ENCODE measurements at regions not wholly inside any gene's neighbourhood (a gene's known extent, or its start where the extent isn't known, plus 50 kb on each side); places are given as distances from the start of the nearest gene placed in this dataset.

DNA sequence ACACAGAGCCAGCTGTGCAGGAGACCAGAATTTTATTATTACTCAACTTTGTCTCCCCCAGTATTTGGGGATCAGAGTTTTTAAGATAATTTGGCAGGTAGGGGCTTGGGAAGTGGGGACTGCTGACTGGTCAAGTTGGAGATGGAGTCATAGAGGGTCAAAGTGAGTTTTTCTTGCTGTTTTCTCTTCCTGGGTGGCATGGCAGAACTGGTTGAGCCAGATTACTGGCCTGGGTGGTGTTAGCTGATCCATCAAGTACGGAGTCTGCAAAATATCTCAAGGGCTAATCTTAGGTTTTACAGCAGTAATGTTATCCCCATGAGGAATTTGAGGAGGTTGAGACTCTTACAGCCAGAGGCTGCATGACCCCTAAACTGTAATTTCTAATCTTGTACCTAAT lies 153.5 kb downstream of the OR4C45 start:
- H3K9me3 Mint-ChIP-seq (ENCODE audit: low read depth, unreplicated experiment) = peaks cover 9% of the 10 kb centered on the region
- TF ChIP-seq, protein P1, sequence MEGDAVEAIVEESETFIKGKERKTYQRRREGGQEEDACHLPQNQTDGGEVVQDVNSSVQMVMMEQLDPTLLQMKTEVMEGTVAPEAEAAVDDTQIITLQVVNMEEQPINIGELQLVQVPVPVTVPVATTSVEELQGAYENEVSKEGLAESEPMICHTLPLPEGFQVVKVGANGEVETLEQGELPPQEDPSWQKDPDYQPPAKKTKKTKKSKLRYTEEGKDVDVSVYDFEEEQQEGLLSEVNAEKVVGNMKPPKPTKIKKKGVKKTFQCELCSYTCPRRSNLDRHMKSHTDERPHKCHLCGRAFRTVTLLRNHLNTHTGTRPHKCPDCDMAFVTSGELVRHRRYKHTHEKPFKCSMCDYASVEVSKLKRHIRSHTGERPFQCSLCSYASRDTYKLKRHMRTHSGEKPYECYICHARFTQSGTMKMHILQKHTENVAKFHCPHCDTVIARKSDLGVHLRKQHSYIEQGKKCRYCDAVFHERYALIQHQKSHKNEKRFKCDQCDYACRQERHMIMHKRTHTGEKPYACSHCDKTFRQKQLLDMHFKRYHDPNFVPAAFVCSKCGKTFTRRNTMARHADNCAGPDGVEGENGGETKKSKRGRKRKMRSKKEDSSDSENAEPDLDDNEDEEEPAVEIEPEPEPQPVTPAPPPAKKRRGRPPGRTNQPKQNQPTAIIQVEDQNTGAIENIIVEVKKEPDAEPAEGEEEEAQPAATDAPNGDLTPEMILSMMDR (IDR thresholded peaks at IDR 0.05; ENCODE audit: unreplicated experiment) = no peak
- intact Hi-C loops (cut with micrococcal nuclease; ENCODE audit: unreplicated experiment) = no loop called here
- BruUV-seq (replicated peaks) = no TSS peak
- no peaks in the 10 kb centered on the region for H3K36me3 Mint-ChIP-seq (ENCODE audit: insufficient read depth, unreplicated experiment)
- H3K27ac Mint-ChIP-seq (ENCODE audit: unreplicated experiment) = no peak overlapping the region
- CTCF ChIA-PET = no interaction called here
- DNase-seq = no peak
- H3K4me1 Mint-ChIP-seq (ENCODE audit: low read depth, unreplicated experiment) = no peaks in the 10 kb centered on the region
- no peaks in the 10 kb centered on the region for H3K27me3 Mint-ChIP-seq (ENCODE audit: unreplicated experiment)
- H3K4me3 Mint-ChIP-seq (ENCODE audit: low read depth, unreplicated experiment) = no peak overlapping the region

DNA sequence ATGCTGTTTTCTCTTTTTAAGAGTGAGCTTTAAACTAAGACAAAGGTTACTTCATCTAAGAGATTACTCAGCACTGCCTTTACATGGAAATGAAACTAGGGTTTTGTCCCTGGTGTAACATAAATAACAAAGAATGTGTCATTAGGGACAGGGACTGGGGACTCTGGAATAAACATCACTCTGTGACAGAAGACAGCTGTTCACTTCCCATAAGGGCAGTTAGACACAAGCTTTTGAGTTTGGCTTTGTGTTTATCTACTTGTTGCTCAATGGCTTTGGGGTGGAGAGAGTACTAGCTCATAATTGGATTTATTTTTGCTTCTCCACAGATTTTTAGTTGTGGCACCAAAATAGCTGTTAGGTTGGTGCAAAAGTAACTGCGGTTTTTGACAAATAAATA lies 154.5 kb downstream of the OR4C45 start:
- no peak overlapping the region for H3K27ac Mint-ChIP-seq (ENCODE audit: unreplicated experiment)
- TF ChIP-seq, protein P1 (IDR thresholded peaks at IDR 0.05; ENCODE audit: unreplicated experiment) = no peak
- H3K36me3 Mint-ChIP-seq (ENCODE audit: insufficient read depth, unreplicated experiment) = no peaks in the 10 kb centered on the region
- intact Hi-C loops (cut with micrococcal nuclease; ENCODE audit: unreplicated experiment) = no loop called here
- no TSS peak for BruUV-seq (replicated peaks)
- no peak overlapping the region for H3K4me3 Mint-ChIP-seq (ENCODE audit: low read depth, unreplicated experiment)
- H3K4me1 Mint-ChIP-seq (ENCODE audit: low read depth, unreplicated experiment) = no peaks in the 10 kb centered on the region
- H3K27me3 Mint-ChIP-seq (ENCODE audit: unreplicated experiment) = no peaks in the 10 kb centered on the region
- peaks cover 10% of the 10 kb centered on the region for H3K9me3 Mint-ChIP-seq (ENCODE audit: low read depth, unreplicated experiment)
- no peak for DNase-seq
- CTCF ChIA-PET = no interaction called here

DNA sequence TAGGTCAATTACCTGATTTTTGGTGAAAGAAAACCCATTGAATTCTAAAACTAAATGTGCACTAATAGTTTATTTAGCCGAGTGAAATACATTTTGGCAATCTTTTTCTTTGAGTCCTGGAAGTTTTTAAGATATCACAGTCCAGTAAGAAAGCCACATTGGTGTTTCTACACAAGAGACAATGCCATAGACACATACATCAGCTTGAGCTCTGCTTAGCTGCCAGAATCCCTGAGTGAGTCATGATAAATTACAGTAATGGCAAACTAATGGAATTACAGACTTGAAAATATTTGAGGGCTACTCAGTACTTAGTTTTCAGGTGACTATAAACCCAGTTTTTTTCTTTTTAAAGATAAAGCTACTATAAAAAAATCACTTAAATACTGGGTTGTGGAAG lies 155.4 kb downstream of the OR4C45 start:
- H3K9me3 Mint-ChIP-seq (ENCODE audit: low read depth, unreplicated experiment) = peaks cover 13% of the 10 kb centered on the region
- no peaks in the 10 kb centered on the region for H3K4me1 Mint-ChIP-seq (ENCODE audit: low read depth, unreplicated experiment)
- H3K36me3 Mint-ChIP-seq (ENCODE audit: insufficient read depth, unreplicated experiment) = no peaks in the 10 kb centered on the region
- CTCF ChIA-PET = no interaction called here
- intact Hi-C loops (cut with micrococcal nuclease; ENCODE audit: unreplicated experiment) = no loop called here
- DNase-seq = no peak
- TF ChIP-seq, protein P1 (IDR thresholded peaks at IDR 0.05; ENCODE audit: unreplicated experiment) = no peak
- no TSS peak for BruUV-seq (replicated peaks)
- H3K27ac Mint-ChIP-seq (ENCODE audit: unreplicated experiment) = no peak overlapping the region
- no peak overlapping the region for H3K4me3 Mint-ChIP-seq (ENCODE audit: low read depth, unreplicated experiment)
- no peaks in the 10 kb centered on the region for H3K27me3 Mint-ChIP-seq (ENCODE audit: unreplicated experiment)

DNA sequence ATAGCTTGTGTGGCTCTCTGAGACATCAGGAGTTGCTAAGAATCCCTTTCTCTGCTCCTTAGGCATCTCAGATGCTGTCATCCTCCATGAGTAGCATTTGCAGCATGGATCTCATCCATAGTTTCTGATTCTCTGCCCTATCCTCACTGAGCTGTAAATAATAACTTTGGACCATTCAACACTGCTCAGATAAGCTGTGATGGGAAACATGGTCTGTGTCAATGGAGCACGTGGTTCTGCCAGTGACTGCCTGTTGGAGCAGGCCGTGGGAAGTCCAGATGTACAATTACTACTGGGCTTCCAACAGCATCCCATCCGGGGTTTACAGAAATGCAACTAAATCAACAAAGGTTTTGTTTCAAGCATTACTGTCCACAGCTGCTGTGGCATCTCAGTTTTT lies 160.1 kb downstream of the OR4C45 start:
- CTCF ChIA-PET = no interaction called here
- H3K4me1 Mint-ChIP-seq (ENCODE audit: low read depth, unreplicated experiment) = no peaks in the 10 kb centered on the region
- no peak for DNase-seq
- intact Hi-C loops (cut with micrococcal nuclease; ENCODE audit: unreplicated experiment) = no loop called here
- TF ChIP-seq, protein P1 (IDR thresholded peaks at IDR 0.05; ENCODE audit: unreplicated experiment) = no peak
- no peak overlapping the region for H3K27ac Mint-ChIP-seq (ENCODE audit: unreplicated experiment)
- no peaks in the 10 kb centered on the region for H3K27me3 Mint-ChIP-seq (ENCODE audit: unreplicated experiment)
- BruUV-seq (replicated peaks) = no TSS peak
- H3K9me3 Mint-ChIP-seq (ENCODE audit: low read depth, unreplicated experiment) = peaks cover 11% of the 10 kb centered on the region
- H3K36me3 Mint-ChIP-seq (ENCODE audit: insufficient read depth, unreplicated experiment) = no peaks in the 10 kb centered on the region
- no peak overlapping the region for H3K4me3 Mint-ChIP-seq (ENCODE audit: low read depth, unreplicated experiment)

DNA sequence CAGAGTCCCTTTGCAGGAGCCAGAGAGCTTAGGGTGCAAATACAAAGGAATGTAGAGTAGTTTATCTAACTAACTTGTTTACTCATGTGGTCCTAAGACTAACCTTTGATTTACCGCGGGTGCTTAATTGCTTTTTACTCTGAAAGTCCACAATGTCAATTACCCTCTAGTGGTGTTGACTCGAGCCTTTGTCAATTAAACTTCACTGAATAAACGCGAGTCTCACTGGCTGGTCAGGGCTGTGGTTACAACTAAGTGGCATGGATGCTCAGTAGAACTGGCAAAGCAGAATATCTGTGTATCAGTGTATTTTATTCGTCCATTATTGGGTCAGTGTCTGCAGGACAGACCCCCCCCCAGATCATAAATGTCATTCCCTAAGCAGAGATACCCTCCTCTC lies 181.7 kb downstream of the OR4C45 start:
- H3K9me3 Mint-ChIP-seq (ENCODE audit: low read depth, unreplicated experiment) = peaks cover 24% of the 10 kb centered on the region
- CTCF ChIA-PET = no interaction called here

More for the DNA sequence above, 181.7 kb downstream of the OR4C45 start:
- Mint-ChIP-seq H3K4me1 (ENCODE audit: low read depth, unreplicated experiment) (no peaks in the 10 kb centered on the region), H3K27ac (ENCODE audit: unreplicated experiment) (no peak overlapping the region), H3K4me3 (ENCODE audit: low read depth, unreplicated experiment) (no peak overlapping the region), H3K36me3 (ENCODE audit: insufficient read depth, unreplicated experiment) (no peaks in the 10 kb centered on the region), H3K27me3 (ENCODE audit: unreplicated experiment) (no peaks in the 10 kb centered on the region)
- no peak for DNase-seq
- intact Hi-C loops (cut with micrococcal nuclease; ENCODE audit: unreplicated experiment) = no loop called here
- BruUV-seq (replicated peaks) = no TSS peak
- TF ChIP-seq, protein P1 (IDR thresholded peaks at IDR 0.05; ENCODE audit: unreplicated experiment) = no peak
